Endothelial cell of umbilical vein (primary cell): ENCODE measurements at regions not wholly inside any gene's neighbourhood (a gene's known extent, or its start where the extent isn't known, plus 50 kb on each side); places are given as distances from the start of the nearest gene placed in this dataset.

ENCODE experiments used
- BruUV-seq: library from RNA; stranded (reverse); fragments of 400-500 nt; replicated peaks from 2 replicates; lab custom pipeline; 2021; lab: Mats Ljungman, UMichigan
- CTCF ChIA-PET: fragments of 300-600, 350-600 bp; sonication (Branson Sonifier 250); formaldehyde crosslinking; loops from one replicate; lab custom pipeline; 2021; ENCODE audit warnings: antibody characterized with exemption, inconsistent platforms; lab: Charles Lee
- POLR2A ChIA-PET: fragments of 300-600, 350-600 bp; sonication (Branson Sonifier 250); formaldehyde crosslinking; loops from one replicate; lab custom pipeline; 2021; ENCODE audit warnings: antibody characterized with exemption, inconsistent platforms; lab: Charles Lee
- DNase-seq: peaks from one replicate; pipeline ENCODE4 v3.0.0-alpha.2; 2011; ENCODE audit warnings: low read depth, low spot score
- FAIRE-seq: peaks from 2 replicates; lab custom pipeline; 2011; peaks lifted over from hg19 to GRCh38; lab: Jason Lieb, UNC
- H2AFZ ChIP-seq: 2 replicates; pipeline ENCODE4 v1.6.0; 2012; ENCODE audit warnings: low read depth, low read length, control low read depth, inconsistent platforms
- H3K27ac ChIP-seq: 2 replicates; pipeline ENCODE4 v1.5.1; 2011; ENCODE audit warnings: low read depth, mild to moderate bottlenecking, control low read depth, low read length, moderate library complexity; ENCODE audit not compliant: insufficient read depth
- H3K27me3 ChIP-seq, 2 experiments: 2 replicates each; pipeline versions ENCODE4 v1.6.0 to v1.6.1; 2011; ENCODE audit warnings: low read length in 2 of 2, mixed read lengths in 1 of 2; ENCODE audit not compliant: control insufficient read depth in 2 of 2, insufficient read depth in 2 of 2
- H3K36me3 ChIP-seq, 2 experiments: 2 replicates in 1 of 2; 3 replicates in 1 of 2; pipeline ENCODE4 v1.5.1; 2011; ENCODE audit warnings: low read length in 2 of 2, mild to moderate bottlenecking in 1 of 2, moderate library complexity in 1 of 2; ENCODE audit not compliant: control insufficient read depth in 2 of 2, insufficient read depth in 2 of 2; ENCODE audit errors: extremely low read depth in 1 of 2
- H3K4me1 ChIP-seq: 3 replicates; pipeline ENCODE4 v1.5.1; 2011; ENCODE audit warnings: mild to moderate bottlenecking, low read length; ENCODE audit not compliant: control insufficient read depth, insufficient read depth; ENCODE audit errors: extremely low read depth
- H3K4me2 ChIP-seq: 2 replicates; pipeline ENCODE4 v1.6.1; 2011; ENCODE audit warnings: low read length, control low read depth, mixed read lengths; ENCODE audit not compliant: insufficient read depth
- H3K4me3 ChIP-seq, 3 experiments: fragments of 200-600 bp in 1 of 3; sonication (generic), shearing (Covaris generic) in 1 of 3; replicated peaks in 1 of 3; 2 replicates each; pipeline ENCODE4 v1.5.1; 2011 to 2016; ENCODE audit warnings: control low read depth in 3 of 3, low read length in 3 of 3, mild to moderate bottlenecking in 2 of 3, inconsistent platforms in 1 of 3, low read depth in 1 of 3, moderate library complexity in 1 of 3; ENCODE audit not compliant: insufficient read depth in 1 of 3
- H3K79me2 ChIP-seq: 2 replicates; pipeline ENCODE4 v1.6.0; 2012; ENCODE audit warnings: low read length, inconsistent platforms; ENCODE audit not compliant: control insufficient read depth, insufficient read depth
- H3K9ac ChIP-seq: replicated peaks from 2 replicates; pipeline ENCODE3; 2011; ENCODE audit warnings: low read length, control low read depth; ENCODE audit not compliant: insufficient read depth; ENCODE audit errors: extremely low read depth
- H3K9me1 ChIP-seq: replicated peaks from 3 replicates; pipeline ENCODE4 v1.6.0; 2011; ENCODE audit warnings: mild to moderate bottlenecking, low read length; ENCODE audit not compliant: control insufficient read depth, insufficient read depth; ENCODE audit errors: extremely low read depth
- H3K9me3 ChIP-seq: replicated peaks from 2 replicates; pipeline ENCODE4 v1.5.1; 2012; ENCODE audit warnings: low read length, inconsistent platforms; ENCODE audit not compliant: control insufficient read depth, insufficient read depth
- H4K20me1 ChIP-seq: replicated peaks from 2 replicates; pipeline ENCODE3; 2011; ENCODE audit warnings: mild to moderate bottlenecking, low read length; ENCODE audit not compliant: control insufficient read depth, insufficient read depth; ENCODE audit errors: extremely low read depth
- CTCF ChIP-seq, 2 donors: IDR thresholded peaks; 1 replicate in 1 of 2; 2 replicates in 1 of 2; pipeline ENCODE4 v1.5.1; 2011; ENCODE audit warnings: low read length in 2 of 2, mild to moderate bottlenecking in 2 of 2, moderate library complexity in 2 of 2, control low read depth in 1 of 2, inconsistent platforms in 1 of 2, low read depth in 1 of 2; ENCODE audit not compliant: insufficient read depth in 1 of 2; ENCODE audit errors: extremely low read depth in 1 of 2
- EZH2 ChIP-seq: IDR thresholded peaks from 2 replicates; pipeline ENCODE4 v1.6.1; 2012; ENCODE audit warnings: borderline replicate concordance, low read depth, mild to moderate bottlenecking, moderate library complexity, low read length, inconsistent platforms; ENCODE audit not compliant: severe bottlenecking
- GATA2 ChIP-seq: IDR thresholded peaks from 2 replicates; pipeline ENCODE4 v1.7.0; 2011; ENCODE audit warnings: low read depth, mild to moderate bottlenecking, moderate library complexity, mixed read lengths, low read length; ENCODE audit not compliant: insufficient read length, insufficient read depth
- JUN ChIP-seq: IDR thresholded peaks from 2 replicates; pipeline ENCODE4 v1.6.1; 2011; ENCODE audit warnings: borderline replicate concordance, low read depth; ENCODE audit not compliant: insufficient read length, insufficient read depth
- MYC ChIP-seq: IDR thresholded peaks from one replicate; pipeline ENCODE4 v1.6.1; 2011; ENCODE audit warnings: mild to moderate bottlenecking, low read depth, low read length
- POLR2A ChIP-seq: IDR thresholded peaks from 2 replicates; pipeline ENCODE4 v1.6.1; 2012; ENCODE audit warnings: low read depth, mild to moderate bottlenecking, control low read depth, low read length
- POLR2AphosphoS5 ChIP-seq: IDR thresholded peaks from 2 replicates; pipeline ENCODE4 v1.6.1; 2012; ENCODE audit warnings: low read depth, mild to moderate bottlenecking, control low read depth, low read length, moderate library complexity; ENCODE audit not compliant: insufficient read depth
- dilution Hi-C: fragments of 300-500 bp; cut with MboI; formaldehyde crosslinking; loops from one replicate; pipeline ENCODE4 v1.15.0; 2019; ENCODE audit warnings: low sequenced_read_pairs; ENCODE audit not compliant: extremely low pct_ligation_motif_present
- intact Hi-C: fragments of 100-400 bp; cut with micrococcal nuclease; formaldehyde crosslinking; loops from one replicate; pipeline ENCODE4 v1.10.0; 2022
- TF ChIP-seq, protein P1 (sequence below): IDR thresholded peaks from 2 replicates; pipeline ENCODE4 v1.6.1; 2011; ENCODE audit not compliant: insufficient read depth, insufficient read length

DNA sequence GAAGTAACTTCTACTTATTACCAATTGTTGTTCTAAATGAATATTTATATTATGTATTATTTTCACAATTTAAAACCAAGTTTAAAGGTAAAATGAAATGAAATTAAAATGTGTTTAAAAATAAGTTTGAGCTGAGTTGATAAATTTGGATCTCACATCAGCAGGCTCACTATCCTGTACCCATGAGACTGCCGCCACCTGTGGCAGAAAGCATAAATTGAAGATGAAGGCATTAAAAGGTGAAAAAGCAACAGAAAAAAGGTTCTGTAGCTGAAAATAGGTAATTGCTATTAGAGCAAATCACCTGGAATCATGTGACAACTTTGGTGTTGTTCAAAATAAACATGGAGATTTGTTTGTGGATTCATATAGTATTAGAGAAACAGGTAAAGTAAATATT lies 133.0 kb upstream of the CADM2 start:
- FAIRE-seq (no peak), DNase-seq (no peak)
- H3K4me3 ChIP-seq: no peak overlapping the region
- H3K36me3 ChIP-seq: no peaks in the 10 kb centered on the region
- H3K9me1 ChIP-seq: no peaks in the 10 kb centered on the region
- no peaks in the 10 kb centered on the region for H3K4me1 ChIP-seq
- TF ChIP-seq, protein P1, sequence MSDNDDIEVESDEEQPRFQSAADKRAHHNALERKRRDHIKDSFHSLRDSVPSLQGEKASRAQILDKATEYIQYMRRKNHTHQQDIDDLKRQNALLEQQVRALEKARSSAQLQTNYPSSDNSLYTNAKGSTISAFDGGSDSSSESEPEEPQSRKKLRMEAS: no peak
- no peak overlapping the region for H3K9ac ChIP-seq
- dilution Hi-C loops (no loop called here), intact Hi-C loops (no loop called here)
- no peak overlapping the region for H2AFZ ChIP-seq
- no peaks in the 10 kb centered on the region for H4K20me1 ChIP-seq
- no peak overlapping the region for H3K4me2 ChIP-seq
- ChIA-PET POLR2A (no interaction called here), CTCF (no interaction called here)
- H3K79me2 ChIP-seq: no peaks in the 10 kb centered on the region
- no peak overlapping the region for H3K27ac ChIP-seq
- H3K9me3 ChIP-seq: no peaks in the 10 kb centered on the region
- no TSS peak for BruUV-seq
- no peaks in the 10 kb centered on the region for H3K27me3 ChIP-seq

DNA sequence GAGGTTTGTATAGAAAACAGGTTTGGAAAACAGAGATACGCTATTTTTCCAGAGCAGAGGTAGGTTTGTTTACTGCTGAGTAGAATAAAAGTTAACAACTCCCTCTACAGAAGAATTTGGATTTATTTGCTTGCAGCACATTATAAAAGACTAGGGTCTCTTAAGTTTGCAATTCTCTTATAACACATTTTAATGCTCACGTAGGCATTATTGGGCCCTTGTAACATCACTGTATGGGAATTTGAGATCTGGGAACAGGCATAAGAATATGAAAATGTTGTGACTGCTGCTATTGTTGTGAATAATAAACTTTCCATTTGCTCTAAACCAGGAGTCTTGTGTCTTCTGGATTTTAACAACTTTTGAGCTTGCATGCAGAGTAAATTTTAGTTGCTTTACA lies 128.3 kb upstream of the CADM2 start:
- Histone ChIP-seq H3K9ac (no peak overlapping the region), H3K4me3 (no peak overlapping the region), H3K27me3 (no peaks in the 10 kb centered on the region), H2AFZ (no peak overlapping the region), H3K9me3 (no peaks in the 10 kb centered on the region), H3K36me3 (no peaks in the 10 kb centered on the region), H4K20me1 (no peaks in the 10 kb centered on the region), H3K4me1 (no peaks in the 10 kb centered on the region), H3K27ac (no peak overlapping the region), H3K4me2 (no peak overlapping the region), H3K79me2 (no peaks in the 10 kb centered on the region), H3K9me1 (no peaks in the 10 kb centered on the region)
- ChIA-PET POLR2A (no interaction called here), CTCF (no interaction called here)
- dilution Hi-C loops (no loop called here), intact Hi-C loops (no loop called here)
- DNase-seq (no peak), FAIRE-seq (no peak)
- no TSS peak for BruUV-seq
- TF ChIP-seq JUN (no peak), CTCF (IDR thresholded peaks at IDR 0.05; ENCODE audit: extremely low read depth in 1 of 2, insufficient read depth in 1 of 2, low read depth in 1 of 2, low read length in 2 of 2) (no peak), POLR2A (no peak), EZH2 (no peak), POLR2AphosphoS5 (no peak), MYC (no peak), GATA2 (no peak)
- TF ChIP-seq, protein P1: no peak
